Stimulated activated CD4-positive, alpha-beta T cell treated with anti-CD3 and anti-CD28 coated beads, Interleukin-1b, Interleukin-23, amount 100 ng/mL, for 1 hour (primary cell): ENCODE measurements at regions not wholly inside any gene's neighbourhood (a gene's known extent, or its start where the extent isn't known, plus 50 kb on each side); places are given as distances from the start of the nearest gene placed in this dataset.

Experiments
- DNase-seq, 2 donors: peaks; one replicate each; pipeline ENCODE4 v3.0.0-alpha.2; 2020; ENCODE audit warnings: low read depth in 2 of 2

DNA sequence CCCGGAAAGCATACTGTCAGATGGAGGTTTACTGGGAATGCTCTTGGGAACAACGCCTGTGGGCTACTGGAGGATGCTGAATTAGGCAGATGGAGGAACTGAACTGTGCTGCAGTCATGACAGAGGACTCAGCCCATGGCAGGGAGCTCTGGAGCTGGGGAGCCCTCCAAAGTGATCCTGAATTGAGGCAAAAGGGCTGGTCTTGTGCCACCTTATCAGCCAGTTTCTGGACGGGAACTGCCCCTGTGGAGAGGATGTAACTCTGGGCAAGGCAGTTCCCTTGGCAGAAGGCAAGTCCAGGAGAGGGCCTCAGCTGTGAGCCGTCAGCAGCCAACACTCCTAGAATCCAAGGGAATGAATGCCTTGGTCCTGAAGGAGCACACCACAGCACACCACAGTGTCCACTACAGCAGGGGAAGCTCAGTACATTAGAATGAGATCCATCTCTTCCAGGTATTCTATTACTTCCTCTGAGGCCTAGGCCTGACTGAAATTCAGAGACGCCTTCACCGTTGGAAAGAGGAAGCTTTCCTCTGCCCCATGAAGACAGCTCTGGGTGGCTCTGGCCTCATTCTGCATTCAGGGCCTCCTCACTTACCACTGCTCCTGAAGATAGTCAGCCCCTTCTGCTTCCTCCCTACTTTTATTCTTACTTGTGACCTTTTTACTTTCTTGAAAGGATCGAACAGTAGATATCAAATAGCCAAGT is 139.6 kb upstream of the GPR26 start:
- no peak for DNase-seq

DNA sequence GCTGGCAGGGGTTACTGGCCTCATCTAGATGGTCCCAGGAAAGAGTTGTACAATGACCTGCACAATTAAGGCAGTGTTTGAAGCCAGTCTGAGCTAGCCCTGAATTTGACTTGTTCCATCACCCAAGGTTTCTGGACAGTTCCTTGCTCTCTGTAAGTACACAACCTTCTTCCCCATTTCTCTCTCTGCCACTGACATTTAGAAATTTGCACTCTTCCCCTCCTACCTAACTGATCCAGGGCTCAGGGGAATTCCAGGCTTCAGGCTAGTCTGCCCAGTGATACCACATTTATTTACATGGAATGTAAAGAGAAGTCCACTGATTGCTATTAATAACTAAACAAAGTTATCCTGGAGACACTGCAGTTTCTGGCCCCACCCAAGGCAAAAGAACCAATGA is 139.0 kb upstream of the GPR26 start:
- no peak for DNase-seq

DNA sequence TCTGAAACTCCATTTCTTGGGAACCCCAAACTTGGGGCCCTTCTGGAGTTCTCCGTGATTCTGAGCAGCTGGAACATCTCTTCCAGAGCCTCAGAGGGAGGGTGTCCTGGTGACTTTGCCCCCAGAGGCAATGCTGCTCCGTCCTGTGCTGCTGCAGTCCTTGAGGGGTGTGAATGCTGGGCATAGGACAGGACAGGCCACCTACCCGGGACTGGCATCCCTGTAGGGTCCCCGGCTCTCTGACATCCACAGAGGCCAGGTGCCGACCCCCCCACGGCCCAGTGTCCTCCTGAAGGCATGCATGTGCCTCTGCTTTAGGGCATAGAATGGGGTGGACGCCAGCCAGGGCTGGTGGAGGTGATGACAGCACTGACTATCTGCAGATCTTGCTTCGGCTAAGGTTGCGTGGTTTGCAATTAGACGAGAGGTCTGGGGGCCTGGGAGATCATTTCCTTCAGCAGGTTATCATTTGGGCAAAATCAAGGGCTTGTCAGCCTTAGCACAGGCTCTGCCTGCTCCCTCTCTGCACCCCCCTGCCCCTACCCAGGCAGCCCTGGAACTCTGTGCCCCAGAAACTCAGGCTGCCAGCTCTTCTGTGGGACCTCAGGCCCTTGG is 136.9 kb upstream of the GPR26 start:
- DNase-seq: no peak

DNA sequence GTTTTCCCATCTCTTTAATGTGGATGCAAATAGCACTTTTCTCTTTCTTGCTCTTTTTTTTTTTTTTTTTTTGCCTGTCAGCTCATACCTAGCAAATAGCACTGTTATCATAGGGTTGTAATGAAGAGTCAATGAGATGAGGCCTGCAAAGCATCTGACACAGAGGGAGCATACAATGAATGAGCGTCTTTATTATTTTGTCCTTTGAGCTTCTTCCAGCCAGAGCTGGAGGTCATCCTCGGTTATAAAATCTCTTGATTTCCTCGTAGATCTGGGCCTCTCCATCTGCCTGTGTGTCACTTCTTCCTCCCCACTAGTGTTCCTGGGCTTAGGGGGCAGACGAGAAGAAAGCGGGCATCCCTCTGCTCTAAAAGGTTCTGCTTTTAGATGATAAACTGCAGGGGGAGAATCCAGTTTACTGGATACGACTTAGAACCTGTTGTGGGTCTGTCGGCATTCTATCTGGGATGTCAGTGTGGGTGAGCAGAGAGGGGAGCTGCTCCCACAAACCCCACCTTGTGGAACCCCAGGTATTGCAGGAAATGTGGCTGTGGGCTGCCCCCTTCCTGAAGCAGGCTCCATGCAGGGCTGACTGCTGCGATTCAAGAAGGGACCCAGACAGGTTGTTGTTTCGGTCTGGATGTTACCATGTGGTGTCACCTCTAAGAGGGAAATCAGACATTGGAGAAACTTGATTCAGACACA is 135.8 kb upstream of the GPR26 start:
- no peak for DNase-seq

DNA sequence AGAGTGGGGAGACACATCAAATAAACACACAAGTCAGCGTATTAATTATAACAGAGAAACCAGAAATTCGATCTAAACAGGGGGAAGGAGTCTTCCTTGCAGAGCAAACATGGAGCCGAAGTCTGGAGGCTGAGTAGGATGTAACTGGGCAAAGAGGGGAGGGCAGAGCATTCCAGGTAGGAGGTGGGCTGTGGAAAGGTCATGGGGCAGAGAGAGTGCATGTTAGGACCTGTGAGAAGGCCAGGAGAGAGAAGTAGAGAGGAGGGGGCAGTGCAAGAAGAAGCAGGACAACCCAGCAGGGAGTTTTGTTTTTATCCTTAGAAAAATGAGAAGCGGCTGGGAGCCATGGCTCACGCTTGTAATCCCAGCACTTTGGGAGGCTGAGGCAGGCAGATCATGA is 130.8 kb upstream of the GPR26 start:
- DNase-seq: no peak

DNA sequence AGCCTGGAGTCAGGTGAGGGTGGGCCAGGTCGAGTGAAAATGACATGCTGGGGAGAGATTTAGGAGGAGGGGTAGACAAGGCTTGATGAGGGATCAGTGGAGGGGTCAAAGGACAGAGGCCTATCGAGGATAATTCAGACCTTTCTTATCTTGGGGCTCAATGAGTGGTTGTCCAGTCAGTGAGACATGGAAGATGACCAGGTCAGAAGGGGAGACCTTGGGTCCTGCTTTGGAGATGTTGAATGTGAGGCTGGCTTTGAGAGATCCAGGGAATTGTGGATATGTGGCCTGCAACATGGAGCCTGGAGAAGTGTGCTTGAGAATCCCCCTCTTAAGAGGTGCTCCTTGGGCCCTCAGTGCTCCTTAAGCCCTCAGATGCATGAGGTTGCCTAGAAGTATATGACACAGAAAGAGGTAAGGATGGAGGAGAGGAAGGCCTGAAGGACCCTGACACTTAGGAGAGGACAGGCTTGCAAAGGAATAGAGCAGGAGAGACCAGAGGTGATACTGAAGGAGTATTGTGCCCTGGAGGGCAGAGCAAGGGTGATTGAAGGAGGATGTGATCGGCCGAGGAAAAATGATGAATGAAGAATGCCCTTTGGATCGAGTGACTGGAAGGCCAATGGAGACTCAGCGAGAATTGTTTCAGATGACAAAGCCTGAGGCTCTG is 129.8 kb upstream of the GPR26 start:
- no peak for DNase-seq

DNA sequence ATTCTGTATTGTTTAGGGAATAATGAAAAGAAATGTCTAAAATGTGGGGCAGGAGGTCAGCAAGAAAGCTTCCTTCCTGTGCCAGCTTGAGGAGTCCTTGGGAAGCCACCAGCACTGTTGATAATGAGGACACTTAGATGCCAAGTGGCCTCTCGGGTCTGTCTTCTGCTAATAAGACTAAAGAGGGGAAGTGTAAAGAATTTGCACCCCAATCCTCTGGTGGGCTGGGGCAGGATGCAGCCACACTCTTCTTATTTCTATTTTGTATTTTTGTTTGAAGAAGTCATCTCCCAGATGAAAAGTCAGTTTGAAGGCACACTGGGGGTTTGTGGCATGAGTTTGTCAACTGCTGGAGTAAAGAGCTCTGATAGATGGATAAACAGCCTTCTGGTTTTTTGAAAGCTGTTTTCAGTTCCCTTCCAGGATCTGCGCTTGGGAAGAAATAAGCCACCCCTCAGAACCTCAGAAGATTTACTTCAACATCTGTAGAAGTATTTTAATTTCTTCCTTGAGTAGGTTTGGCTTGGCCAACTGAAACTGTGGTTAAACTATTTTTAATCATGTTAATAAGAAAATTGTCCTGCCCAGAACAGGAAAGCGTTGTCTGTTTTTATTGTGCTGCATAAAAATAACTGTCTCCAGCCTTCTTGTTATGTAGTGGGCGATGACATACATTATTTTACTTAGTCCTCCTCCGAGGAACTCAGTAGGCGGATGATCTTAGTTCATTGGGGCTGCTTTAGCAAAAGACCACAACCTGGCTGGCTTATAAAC is 128.8 kb upstream of the GPR26 start:
- no peak for DNase-seq

DNA sequence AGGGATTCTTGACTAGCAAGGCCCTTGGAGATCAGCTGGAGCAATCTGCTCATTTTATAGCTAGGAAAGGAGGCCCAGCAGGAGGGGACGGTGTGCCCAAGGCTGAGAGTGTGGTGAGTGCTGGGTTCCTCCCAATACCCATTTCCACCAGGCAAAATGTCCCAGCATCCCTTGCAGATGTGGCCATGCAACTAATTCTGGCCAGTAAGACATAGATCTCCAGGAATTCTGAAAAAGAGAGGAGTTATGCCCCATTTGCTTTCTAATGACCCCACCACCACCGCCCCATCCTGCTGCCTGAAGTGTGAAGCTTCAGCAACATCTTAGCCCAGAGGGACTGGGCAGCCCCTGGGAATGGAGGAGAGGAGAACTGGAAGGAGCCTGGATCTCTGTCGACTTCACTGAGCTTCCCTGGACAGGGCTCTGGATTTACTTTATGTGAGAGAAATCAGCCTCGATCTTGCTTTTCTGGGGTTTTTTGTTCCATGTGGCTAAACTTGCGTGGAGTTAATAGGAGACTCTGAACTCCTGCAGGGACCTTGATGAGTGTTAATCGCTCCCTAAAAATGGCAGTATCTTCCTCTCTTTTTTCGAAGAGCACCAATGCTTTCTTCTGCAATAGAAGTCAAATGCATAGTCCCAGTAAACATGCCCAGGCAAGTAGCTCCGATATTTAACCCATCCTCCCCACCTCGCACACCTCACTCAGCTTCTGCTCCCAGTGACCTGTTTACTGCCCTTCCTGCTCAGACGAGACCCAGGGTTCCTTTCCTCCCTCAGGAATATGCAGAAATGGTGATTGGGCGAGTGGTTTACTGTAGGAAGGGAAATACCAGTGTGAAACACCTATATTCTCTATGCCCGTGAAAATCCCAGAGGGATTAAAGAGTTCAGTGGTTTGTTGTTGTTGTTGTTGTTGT is 127.5 kb upstream of the GPR26 start:
- no peak for DNase-seq

DNA sequence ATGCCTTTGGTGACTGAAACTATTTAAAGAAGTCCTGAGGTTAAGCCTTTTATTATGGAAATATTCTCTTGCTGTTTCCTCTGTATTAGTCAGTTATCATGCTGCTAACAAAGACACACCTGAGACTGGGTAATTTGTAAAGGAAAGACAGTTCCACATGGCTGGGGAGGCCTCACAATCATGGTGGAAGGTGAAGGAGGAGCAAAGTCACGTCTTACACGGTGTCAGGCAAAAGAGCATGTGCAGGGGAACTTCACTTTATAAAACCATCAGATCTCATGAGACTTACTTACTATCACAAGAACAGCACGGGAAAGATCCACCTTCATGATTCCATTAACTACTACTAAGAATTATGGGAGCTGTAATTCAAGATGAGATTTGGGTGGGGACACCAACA is 121.2 kb upstream of the GPR26 start:
- DNase-seq: no peak

DNA sequence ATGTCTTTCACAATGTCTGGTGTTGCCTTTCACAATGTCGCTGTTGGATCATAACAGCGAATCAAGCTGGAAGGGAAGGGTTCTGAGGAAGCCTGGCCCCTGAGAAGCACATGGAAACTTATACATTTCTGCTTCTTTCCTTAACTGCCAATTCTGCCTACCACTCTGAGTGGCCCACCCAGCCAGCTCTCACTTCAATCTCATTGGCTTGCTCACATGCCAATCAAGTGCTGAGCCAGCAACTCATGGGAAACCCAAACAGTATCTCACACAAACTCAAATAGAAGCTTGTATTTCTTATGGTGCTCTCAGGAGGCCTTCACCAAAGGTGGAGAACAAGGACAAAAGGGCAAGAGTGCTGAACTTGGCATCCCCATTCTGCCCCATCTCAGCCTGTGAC is 117.4 kb upstream of the GPR26 start:
- no peak for DNase-seq

DNA sequence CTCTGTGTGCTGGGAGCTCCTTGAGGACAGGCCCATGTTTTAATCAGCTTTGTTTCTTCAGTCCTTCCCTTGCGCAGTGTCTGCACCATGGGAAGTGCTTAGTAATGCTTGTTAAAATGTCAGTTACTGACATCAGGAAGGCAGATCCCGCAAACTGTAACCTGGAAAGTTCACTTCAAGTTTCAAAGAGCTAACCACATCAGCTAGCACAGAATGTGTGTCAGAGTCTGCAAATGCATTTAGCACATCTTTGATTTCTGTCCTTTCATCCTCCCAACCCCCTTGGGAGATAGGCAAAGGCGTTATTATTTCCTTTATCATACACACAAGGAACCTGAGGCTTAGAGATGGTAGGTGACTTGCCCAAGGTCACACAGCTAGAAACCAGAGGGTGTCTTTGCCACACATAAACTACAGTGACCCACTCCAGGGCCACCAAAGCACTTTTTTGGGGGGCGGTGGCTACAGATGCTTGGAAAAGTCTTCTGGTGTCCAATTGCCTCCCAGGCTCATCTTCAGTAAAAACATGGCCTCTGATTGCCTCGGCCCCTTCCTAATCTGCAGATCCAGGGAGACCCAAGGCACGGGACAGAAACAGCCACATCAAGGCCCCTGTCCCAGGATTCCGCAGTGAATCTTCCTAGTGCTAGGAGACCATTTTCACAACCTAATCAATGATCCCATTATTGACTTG is 116.2 kb upstream of the GPR26 start:
- no peak for DNase-seq

DNA sequence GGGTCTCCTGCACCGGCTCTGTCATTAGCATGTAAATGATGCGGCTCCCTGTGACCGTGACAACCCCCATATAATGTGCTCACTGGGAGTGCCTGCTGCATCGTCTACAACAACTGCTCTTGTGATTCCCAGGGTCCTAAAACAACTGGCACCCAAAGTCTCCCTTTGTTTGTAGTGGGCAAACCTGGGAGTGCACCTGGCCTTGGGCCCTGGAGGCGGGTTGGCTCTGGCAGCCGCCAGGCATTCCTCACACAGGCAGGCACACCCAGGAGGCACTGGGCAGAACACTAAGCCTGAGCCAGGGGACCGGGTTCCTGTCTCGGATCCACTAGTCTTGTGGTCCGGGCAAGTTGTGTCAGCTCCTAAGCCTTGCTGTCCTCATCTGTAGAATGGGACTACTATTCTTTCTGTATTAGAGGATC is 115.5 kb upstream of the GPR26 start:
- no peak for DNase-seq

DNA sequence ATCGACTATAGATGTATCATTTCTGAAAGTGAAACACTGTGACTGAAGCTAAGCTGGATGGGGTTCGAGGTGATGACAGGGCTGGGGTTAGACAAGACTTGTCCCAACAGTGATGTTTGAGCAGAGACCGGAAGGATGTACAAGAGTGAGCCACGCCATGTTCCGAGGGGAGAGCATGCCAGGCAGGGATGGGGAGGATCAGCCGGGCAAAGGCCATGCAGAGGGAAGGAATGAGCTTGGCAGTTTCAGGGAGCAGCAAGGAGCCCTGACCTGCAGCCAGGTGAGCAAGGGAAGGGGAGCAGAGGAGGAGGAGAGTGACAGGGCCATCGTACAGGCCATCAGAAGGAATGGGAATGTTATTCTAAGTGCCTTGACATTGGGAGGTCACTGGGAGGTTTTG is 114.9 kb upstream of the GPR26 start:
- DNase-seq: no peak

DNA sequence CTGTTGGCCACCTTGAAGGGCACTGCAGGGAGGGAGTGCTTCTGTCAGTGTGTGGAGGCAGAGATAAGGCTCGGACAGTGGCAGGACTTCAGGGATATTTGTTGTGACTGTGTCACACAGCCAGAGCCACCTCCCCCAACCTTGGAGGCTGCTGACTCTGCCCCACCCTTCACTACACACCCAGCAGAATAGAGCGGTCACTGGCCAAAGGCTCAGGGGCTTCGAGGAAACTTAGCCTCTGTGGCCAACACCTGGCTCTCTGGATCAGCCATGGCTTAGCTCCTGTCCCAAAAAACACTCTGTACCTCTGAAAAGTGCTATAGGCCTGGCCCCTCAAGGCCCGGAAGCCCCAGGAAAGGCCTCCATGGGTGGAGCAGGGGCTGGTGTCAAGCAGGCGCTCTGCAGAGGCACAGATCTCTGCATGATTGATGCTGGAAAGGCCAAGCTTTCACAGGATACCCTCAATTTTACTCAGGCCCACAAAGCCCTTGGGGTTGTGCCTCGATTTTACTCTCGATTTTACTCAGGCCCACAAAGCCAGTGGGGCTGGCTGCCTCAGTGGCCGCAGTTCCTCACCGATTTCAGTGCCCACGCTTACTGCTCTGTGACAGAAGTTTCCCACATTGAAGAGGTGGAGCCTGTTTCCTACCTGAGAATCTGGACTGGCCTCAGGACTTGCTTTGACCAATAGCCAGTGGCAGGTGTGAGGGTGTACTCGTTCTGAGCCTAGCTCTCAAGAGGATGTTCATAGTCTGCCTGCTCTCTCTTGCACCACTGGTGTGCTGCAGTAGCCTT is 113.2 kb upstream of the GPR26 start:
- DNase-seq: no peak

DNA sequence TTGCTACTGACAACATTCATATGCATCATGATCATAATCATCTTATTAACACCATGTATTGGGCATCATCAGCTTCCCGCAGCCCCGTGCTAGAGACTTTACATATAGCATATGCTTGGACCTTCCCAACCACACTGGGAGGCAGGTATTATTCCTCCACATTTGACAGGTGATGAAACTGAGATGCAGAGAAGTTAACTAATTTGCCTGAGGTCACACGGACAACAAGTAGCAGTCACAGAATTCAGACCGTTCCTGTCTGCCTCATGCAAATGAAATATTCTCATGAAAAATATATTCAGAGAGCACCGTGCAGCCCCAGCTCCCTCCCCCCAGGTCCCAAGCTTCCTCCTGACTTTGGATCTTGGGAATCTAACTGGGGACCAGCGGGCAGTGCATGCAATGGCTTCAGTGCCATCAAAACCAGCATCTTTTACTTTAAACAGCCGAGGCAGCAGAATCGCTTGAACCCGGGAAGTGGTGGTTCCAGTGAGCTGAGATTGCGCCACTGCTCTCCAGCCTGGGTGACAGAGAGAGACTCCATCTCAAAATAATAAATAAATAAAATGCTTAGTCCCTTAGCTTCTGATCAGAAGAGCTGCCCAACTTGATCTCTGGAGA is 112.2 kb upstream of the GPR26 start:
- no peak for DNase-seq

DNA sequence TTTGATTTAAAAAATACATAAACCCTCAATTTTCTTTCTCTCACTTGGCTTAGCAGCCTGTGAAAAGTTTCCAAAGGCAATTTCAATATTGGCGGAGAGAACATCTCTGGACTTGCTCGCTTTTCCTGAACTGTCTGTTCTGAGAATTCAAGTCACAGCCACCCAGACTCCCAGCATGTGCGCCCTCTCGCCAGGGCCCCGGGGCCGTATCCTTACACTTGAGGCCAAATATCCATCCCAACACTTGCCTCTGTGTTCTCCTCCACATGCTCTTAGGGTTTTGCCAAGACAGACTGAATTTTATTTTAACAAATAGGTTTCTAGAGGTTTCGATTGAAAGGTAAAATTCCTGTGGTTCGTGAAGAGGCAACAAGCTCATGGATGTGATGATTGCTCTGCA is 111.5 kb upstream of the GPR26 start:
- DNase-seq: no peak

DNA sequence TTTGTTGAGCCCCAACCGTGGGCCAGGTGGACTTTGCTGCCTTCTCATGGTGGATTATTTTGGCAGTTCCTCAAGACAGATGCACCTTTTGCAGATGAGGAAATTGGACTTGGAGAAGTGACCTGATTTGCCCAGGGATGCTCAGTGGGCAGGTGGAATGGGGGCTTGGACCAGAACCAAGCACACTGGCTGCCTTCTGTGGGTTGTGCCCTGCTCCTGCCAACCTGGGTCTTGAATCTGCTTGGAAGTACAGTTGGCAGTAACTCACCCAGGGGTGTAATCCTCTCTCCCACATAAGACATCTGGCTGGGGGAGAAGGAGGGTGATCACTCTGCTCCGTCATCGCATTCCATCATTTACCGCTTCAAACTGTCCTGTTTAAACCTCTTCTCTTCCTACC is 110.5 kb upstream of the GPR26 start:
- no peak for DNase-seq

DNA sequence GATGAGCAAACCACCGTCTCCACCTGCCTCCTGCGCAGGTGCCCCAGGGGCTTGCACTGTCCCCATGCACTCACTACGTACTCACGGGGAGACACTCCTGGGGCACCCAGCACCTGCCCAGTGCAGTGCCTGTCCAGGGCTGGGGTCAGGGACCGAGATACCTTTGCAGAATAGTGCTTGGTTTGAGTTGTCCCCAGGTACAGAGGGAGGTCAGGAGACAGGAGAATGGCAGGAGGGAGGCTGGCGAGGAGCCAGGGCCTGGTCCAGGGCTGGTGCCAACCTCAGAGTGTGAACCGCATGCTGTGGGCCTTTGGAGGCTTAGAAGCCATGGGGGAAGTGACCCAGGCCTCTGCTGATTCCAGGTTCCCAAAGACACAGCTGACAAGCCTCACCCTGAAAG is 110.1 kb upstream of the GPR26 start:
- DNase-seq: no peak

DNA sequence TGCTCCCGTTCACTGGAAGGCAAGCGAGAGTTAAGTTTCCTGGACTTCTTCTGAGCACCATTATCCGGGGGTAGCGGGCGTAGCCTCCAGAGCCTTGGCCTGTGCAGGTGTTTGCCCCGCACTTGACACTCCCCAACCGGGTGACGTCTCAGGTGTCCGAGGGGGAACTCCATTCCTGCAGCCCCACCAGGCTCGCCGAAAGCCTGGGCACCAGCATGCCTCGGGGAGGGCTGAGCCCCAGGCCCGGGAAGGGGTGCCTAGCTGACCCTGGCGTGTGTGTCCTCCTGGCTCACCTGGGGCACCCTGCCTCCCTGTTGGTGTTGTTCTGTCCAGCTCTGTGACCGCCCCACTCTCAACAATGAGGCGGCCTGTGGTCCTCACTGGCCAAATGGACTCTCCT is 109.4 kb upstream of the GPR26 start:
- DNase-seq: no peak
